ENCODE measurements at regions not wholly inside any gene's neighbourhood (a gene's known extent, or its start where the extent isn't known, plus 50 kb on each side); places are given as distances from the start of the nearest gene placed in this dataset.

- TF ChIP-seq CTCF (IDR thresholded peaks at IDR 0.05): no peak
- TF ChIP-seq ZFX (IDR thresholded peaks at IDR 0.05; ENCODE audit: borderline replicate concordance): no peak
Observed at GRCh38 chr5:136492587-136492986, 127.2 kb upstream of the TRPC7 start.

All from 22Rv1 (cell line).